ENCODE measurements at regions not wholly inside any gene's neighbourhood (a gene's known extent, or its start where the extent isn't known, plus 50 kb on each side); places are given as distances from the start of the nearest gene placed in this dataset.

DNA sequence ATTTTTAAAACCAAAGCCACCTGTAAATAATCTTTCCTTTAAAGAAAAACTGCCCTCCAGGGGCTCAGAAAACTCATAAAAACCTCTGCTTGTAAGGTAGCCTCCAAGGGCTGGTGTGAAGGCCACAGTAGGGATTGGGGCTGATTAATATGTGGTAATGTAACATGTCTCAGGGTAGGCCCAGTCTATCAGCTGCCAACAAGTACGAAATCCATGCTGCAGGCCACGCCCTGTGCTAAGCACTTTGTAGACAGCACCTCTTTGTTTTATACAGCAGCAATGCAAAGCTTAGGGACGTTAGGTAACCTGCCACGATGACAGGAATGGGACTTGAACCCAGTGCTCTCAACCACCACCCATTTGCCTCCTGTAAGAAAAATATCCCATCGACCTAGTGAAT is 65.6 kb upstream of the PRICKLE2 start:
- TF ChIP-seq, protein P1, sequence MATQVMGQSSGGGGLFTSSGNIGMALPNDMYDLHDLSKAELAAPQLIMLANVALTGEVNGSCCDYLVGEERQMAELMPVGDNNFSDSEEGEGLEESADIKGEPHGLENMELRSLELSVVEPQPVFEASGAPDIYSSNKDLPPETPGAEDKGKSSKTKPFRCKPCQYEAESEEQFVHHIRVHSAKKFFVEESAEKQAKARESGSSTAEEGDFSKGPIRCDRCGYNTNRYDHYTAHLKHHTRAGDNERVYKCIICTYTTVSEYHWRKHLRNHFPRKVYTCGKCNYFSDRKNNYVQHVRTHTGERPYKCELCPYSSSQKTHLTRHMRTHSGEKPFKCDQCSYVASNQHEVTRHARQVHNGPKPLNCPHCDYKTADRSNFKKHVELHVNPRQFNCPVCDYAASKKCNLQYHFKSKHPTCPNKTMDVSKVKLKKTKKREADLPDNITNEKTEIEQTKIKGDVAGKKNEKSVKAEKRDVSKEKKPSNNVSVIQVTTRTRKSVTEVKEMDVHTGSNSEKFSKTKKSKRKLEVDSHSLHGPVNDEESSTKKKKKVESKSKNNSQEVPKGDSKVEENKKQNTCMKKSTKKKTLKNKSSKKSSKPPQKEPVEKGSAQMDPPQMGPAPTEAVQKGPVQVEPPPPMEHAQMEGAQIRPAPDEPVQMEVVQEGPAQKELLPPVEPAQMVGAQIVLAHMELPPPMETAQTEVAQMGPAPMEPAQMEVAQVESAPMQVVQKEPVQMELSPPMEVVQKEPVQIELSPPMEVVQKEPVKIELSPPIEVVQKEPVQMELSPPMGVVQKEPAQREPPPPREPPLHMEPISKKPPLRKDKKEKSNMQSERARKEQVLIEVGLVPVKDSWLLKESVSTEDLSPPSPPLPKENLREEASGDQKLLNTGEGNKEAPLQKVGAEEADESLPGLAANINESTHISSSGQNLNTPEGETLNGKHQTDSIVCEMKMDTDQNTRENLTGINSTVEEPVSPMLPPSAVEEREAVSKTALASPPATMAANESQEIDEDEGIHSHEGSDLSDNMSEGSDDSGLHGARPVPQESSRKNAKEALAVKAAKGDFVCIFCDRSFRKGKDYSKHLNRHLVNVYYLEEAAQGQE (IDR thresholded peaks at IDR 0.05; ENCODE audit: low read depth): no peak
- TF ChIP-seq, protein P2, sequence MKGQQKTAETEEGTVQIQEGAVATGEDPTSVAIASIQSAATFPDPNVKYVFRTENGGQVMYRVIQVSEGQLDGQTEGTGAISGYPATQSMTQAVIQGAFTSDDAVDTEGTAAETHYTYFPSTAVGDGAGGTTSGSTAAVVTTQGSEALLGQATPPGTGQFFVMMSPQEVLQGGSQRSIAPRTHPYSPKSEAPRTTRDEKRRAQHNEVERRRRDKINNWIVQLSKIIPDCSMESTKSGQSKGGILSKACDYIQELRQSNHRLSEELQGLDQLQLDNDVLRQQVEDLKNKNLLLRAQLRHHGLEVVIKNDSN (IDR thresholded peaks at IDR 0.05): no peak
- no peak for TF ChIP-seq TEAD4 (IDR thresholded peaks at IDR 0.05)
- TF ChIP-seq TAF1 (IDR thresholded peaks at IDR 0.05; ENCODE audit: low read depth): no peak
- no peak for TF ChIP-seq EP300 (IDR thresholded peaks at IDR 0.05; ENCODE audit: borderline replicate concordance)
- no peak for TF ChIP-seq RAD21 (IDR thresholded peaks at IDR 0.05; ENCODE audit: low read depth)
- no peak for TF ChIP-seq CEBPB (IDR thresholded peaks at IDR 0.05)
- TF ChIP-seq EGR1 (IDR thresholded peaks at IDR 0.05): no peak

Data from Ishikawa (cell line).